ENCODE measurements at regions not wholly inside any gene's neighbourhood (a gene's known extent, or its start where the extent isn't known, plus 50 kb on each side); places are given as distances from the start of the nearest gene placed in this dataset.

DNA sequence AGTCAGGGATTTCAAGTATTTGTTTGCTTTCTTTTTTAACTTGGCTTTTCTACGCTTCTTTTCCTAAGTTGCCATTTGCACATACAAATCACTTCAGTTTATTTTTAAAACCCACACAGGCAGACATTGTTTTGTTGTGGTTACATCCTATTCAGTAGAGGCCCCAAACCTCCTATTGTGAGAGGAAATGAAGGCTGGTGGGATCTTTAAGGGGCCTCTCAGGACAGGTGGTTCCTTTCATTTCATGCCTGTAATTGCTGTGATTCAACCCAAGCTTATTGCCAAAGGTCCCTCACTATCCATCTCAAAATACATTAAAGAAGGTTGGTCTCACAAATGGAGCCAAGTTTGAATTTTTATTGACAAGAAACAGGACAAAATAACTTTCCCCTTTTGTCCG lies 257.1 kb downstream of the ADAMTS20 start:
- DNase-seq (no peak), ATAC-seq (no peak)
- intact Hi-C loops (cut with DNase I, micrococcal nuclease): no loop called here

DNA sequence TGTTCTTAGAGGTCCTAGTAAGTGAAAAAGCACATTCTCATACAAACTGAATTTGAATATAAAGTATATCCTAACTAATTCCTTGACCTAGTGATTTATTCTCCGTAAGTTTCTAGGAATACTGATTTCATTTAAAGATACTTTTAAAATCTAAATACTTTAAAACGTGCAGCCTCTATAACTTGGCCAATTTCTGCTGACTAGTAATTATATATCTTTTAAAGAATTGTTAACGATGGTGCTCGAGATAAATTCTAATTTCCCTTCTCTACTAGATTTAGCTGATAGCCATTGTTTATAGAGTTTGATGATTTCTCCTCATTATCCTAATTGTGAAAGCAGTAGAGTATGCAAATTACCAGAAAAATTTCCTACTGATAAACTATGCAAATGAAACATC lies 257.9 kb downstream of the ADAMTS20 start:
- ATAC-seq (no peak), DNase-seq (no peak)
- intact Hi-C loops (cut with DNase I, micrococcal nuclease): no loop called here

DNA sequence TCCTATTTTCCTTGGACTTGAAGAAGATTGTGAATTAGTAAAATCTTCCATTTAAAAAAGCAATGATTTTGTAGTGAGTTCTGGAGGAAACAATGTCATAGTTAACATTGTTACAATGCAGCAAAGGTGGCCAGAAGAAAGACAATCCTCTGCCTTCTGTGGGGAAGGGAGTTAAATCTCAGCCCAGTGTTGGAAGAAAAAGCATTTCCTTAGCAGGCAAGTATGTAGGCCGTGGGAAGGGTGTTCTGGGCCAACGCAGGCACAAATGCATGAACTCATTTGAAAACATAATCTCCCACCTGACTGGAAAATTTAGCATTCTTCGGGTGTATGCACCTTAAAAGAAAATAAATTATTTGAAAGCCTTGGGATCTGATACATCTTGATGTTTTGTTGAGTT lies 258.6 kb downstream of the ADAMTS20 start:
- intact Hi-C loops (cut with DNase I, micrococcal nuclease): no loop called here
- ATAC-seq (no peak), DNase-seq (no peak)

GRCh38 chr12:43292699-43293098 lies 259.3 kb downstream of the ADAMTS20 start:
- no peak for DNase-seq
- intact Hi-C loops (cut with DNase I, micrococcal nuclease): no loop called here
- no peak for ATAC-seq

- no peak for DNase-seq
- ATAC-seq: no peak
- intact Hi-C loops (cut with DNase I, micrococcal nuclease): no loop called here
These were observed 260.5 kb downstream of the ADAMTS20 start for GRCh38 chr12:43291516-43291915.

DNA sequence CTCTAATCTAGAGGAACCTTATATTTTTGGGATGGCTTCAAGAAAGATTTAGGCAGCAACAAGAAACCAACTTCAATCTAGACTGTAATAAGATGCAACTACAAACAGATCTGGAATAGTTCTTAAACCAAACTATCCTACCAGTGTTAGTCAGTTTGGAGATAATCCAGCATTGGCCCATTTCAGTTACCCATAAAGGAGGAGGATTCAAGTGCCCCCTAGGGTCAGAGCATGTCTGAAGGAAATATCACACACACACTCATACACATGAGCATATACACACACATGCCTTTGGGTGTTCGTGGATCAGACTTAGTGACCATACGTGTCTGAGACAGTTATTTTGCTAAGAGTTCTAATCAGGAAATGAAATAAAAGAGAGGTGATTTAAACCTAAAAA lies 261.2 kb downstream of the ADAMTS20 start:
- intact Hi-C loops (cut with DNase I, micrococcal nuclease): no loop called here
- DNase-seq (no peak), ATAC-seq (no peak)

DNA sequence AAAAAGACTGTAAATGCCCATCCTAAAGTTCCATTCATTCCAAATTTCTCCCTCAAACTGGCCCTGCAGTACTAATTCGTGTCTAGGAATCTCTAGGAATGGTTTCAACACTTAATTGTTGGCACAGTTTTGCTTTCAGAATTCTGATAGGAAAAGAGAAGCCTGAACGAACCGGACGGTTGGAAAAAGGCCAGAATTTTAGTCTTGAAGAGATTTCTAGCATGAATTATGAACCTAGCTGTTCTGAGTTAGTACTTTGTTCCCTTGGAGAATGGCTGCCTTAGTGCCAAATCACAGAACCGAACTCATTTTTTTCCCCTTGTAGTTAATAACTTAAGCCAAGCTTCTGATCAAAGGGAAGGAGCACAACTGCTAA lies 262.6 kb downstream of the ADAMTS20 start:
- intact Hi-C loops (cut with DNase I, micrococcal nuclease): no loop called here
- DNase-seq: no peak
- ATAC-seq: no peak

- ATAC-seq (no peak), DNase-seq (no peak)
- intact Hi-C loops (cut with DNase I, micrococcal nuclease): no loop called here
These were observed 263.2 kb downstream of the ADAMTS20 start for GRCh38 chr12:43288671-43289425.

DNA sequence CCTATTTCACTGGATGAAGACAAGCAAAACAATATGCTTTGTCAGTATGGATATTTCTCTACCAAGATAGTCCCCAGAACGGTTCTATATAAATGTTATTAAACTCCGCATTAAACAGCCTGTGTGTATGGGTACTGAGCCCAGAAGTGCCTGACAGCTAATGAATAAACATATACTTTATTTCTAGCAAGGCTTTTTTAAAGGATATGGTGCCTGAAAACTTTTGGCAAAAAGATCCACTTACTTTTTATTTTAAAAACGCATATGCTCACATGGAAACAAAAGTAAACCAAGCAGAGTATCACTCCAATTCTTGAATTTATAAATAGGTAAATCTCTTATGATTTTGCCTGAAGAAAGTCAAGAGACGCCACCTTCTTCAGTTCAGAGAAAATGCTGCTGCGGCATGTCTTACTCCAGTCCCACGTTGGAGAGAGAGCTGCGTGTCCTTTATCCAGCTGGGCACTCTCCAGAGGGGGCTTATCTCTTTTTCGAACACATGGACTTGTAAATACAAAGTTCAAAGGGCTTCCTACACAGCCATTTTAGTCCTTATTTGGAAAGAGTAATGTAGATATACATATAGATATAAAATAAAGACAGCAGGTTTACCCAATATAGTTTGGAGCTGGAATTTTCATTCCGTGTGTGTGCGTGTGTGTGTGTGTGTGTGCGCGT lies 264.2 kb downstream of the ADAMTS20 start:
- intact Hi-C loops (cut with DNase I, micrococcal nuclease): no loop called here
- ATAC-seq (no peak), DNase-seq (no peak)

DNA sequence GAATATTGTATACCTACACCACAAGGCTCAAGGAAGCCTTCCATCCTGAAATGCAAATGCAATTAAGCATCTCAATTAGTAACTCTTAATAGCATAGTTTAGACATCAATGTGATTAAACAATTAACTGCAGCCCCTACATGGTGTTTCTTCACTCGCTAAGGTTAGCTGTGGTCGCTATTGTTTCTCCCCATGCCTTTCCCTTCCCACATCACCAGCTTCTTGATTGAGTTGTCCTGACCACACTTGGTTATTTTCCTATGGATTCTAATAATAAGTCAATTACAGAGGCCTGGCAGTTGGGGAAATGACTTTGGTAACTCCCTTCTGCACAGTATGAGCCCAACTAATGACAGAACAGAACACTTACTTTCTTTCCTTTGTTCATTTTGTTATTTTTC lies 265.0 kb downstream of the ADAMTS20 start:
- DNase-seq: no peak
- ATAC-seq: no peak
- intact Hi-C loops (cut with DNase I, micrococcal nuclease): no loop called here

DNA sequence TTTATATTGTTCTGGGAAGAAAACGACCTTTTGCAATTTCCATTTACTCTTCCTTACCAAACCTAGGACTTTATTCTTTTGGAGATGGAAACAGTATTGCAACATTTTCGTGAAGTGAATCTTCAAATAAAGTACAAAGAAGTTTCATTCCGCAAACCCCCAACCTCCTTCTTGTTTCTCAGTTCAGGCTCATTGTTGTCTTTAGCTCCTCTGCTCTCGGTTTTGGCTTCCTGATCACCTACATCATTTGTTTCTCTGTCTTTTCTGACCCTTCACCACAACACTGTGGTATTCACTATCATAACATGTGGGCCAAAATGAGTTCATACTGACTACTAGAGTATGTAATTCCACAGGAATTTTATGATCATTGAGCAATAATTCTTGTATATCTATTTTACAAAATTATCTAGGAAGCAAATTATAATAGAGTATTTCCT lies 266.8 kb downstream of the ADAMTS20 start:
- intact Hi-C loops (cut with DNase I, micrococcal nuclease): no loop called here
- DNase-seq (no peak), ATAC-seq (no peak)

DNA sequence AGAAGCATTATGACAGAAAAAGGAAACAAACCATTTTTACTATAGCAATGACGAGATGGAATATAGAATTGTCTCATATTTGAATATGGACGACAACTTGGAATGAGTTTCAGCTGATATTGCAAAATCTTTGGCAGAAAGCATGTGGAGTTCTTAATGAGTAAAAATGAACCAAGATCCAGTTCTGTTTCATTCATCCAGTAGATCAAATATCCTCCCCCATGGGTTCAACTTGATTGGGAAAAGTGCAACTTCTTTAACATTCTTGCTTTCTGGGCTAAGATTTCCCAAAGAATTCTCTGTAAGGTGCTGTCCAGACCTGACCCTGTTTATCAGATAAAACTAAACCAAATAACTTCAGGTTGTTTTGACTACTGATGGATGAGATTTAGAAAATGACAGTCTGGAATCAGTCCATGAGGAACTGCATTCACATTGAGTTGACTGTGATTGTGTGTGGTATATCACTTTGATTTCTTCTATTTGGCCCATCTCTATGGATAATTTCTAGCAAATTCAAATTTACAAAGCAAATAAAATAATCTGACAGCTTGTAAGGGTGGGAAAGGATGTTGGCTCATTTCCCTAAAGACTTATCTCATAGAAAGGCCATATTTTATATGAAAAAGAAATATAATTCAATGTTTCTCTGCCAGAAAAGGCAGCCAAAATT lies 267.4 kb downstream of the ADAMTS20 start:
- no peak for ATAC-seq
- intact Hi-C loops (cut with DNase I, micrococcal nuclease): no loop called here
- DNase-seq: no peak

GRCh38 chr12:43283206-43283605 lies 268.8 kb downstream of the ADAMTS20 start:
- ATAC-seq: no peak
- intact Hi-C loops (cut with DNase I, micrococcal nuclease): no loop called here
- no peak for DNase-seq

DNA sequence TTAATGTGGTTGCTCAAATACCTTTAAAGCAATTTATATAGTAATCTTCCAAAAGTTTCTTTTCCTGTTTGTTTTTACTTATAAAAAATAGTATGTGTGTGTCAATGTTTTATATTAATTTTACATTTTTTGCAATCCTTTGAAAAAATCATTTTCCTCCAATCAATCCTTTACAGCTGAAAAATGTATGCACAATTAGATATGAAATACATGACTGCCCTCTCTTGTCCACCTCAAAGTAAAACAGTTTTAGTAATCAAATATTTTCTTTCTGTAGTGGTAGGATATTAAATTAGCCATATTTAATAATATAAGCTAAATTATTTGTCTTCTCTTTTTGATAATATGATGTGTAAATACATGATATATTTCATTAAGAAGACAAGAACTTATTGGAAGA lies 269.9 kb downstream of the ADAMTS20 start:
- DNase-seq (no peak), ATAC-seq (no peak)

DNA sequence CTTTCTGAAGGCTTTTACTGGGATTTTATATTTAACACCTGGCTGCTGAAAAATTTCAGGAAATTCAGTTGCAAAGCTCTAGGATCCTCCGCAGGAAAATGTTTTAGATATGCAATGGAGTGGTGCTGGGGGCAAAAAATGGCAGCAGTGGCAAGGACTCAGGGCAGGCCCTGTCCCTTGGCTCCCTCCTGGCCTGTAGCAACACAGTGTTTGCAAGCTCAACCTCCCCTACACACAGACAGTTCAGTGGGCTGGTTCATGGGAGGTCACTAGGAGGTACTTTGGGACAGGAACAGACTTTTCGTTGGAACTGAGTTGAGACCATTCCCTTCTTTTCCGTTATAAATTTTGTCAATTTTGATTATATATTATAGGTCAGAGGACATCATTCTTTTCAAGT lies 270.4 kb downstream of the ADAMTS20 start:
- intact Hi-C loops (cut with DNase I, micrococcal nuclease): no loop called here
- no peak for ATAC-seq
- DNase-seq: no peak

More for the DNA sequence above, 269.9 kb downstream of the ADAMTS20 start:
- intact Hi-C loops (cut with DNase I, micrococcal nuclease): no loop called here

DNA sequence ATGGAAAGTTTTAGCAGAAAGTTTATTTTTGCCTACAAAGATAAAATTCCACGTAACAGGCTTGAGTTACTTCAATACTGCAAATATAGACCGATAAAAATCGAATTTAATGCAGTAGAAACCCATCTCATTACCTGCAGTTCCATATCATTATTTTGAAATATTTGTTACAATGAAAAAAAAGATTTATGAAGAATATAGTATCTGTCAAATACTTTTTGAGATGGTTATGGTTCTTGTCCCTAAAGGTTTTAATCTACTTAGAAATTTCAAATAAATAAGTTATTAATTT lies 273.5 kb downstream of the ADAMTS20 start:
- DNase-seq: no peak
- no peak for ATAC-seq
- intact Hi-C loops (cut with DNase I, micrococcal nuclease): no loop called here

- no peak for DNase-seq
- intact Hi-C loops (cut with DNase I, micrococcal nuclease): no loop called here
- ATAC-seq: no peak
These were observed 274.1 kb downstream of the ADAMTS20 start for GRCh38 chr12:43277651-43278540.

DNA sequence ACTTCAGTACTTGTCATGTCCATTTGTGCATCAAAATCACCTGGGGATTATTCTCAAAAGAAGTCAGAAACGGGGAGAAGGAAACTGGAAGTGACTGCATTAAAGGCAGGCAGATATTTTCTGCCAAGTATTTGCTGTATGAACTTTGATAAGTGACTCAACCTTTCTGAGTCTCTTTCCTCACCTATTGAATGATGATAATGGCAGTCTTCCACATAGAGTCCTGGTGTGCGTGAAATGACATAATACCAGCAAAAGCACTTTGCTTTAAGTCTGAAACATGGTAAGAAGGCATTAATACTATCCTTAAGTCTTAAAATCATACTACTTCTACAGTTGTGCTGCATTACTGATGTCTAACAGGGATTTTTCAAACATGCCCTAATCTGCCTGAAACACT lies 278.5 kb downstream of the ADAMTS20 start:
- DNase-seq (no peak), ATAC-seq (no peak)
- intact Hi-C loops (cut with DNase I, micrococcal nuclease): no loop called here

GRCh38 chr12:43271659-43272058 lies 280.3 kb downstream of the ADAMTS20 start:
- intact Hi-C loops (cut with DNase I, micrococcal nuclease): no loop called here

DNA sequence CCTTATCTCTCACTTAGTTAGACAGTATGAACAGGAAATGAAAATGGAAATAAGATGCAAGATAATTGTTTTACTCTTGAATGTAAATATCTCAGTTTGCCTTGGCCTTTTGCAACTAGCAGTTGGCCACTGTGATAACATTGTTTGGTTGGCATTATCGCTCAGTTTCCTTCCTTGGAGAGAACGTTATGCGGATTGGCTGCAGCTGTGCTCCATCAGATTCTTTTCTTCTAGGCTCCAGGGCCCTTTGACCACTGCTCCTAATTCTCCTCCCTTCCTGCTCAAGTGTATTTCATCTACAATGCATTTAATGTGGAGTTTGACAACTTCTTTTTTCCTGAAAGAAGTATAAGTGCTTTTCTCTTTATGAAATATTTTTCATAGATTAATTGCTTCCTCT lies 284.2 kb downstream of the ADAMTS20 start:
- ATAC-seq: no peak
- DNase-seq: no peak
- intact Hi-C loops (cut with DNase I, micrococcal nuclease): no loop called here

More at GRCh38 chr12:43271659-43272058, 280.3 kb downstream of the ADAMTS20 start:
- DNase-seq: no peak
- no peak for ATAC-seq

Data from left colon (tissue), 2 donors.